C1 segment of cervical spinal cord (tissue), 14 donors: ENCODE measurements at regions not wholly inside any gene's neighbourhood (a gene's known extent, or its start where the extent isn't known, plus 50 kb on each side); places are given as distances from the start of the nearest gene placed in this dataset.
A peak's percentile ranks its signal among the peaks of the same experiment; 100 is the strongest.
"Not testable (repeated sequence)": the region's sequence is repeated elsewhere in the genome, so short reads cannot be mapped to it uniquely, and the experiment has no call there.

Experiments
- DNase-seq, 14 donors: peaks; one replicate each; lab custom pipeline; 2025; lab: John Stamatoyannopoulos, UW

- no peak for DNase-seq
Measured at GRCh38 chr6:166806217-166806838, 150.0 kb downstream of the RNASET2 start.

GRCh38 chr6:166803471-166803870 lies 152.9 kb downstream of the RNASET2 start:
- DNase-seq: no peak

GRCh38 chr6:166802401-166802800 lies 153.9 kb downstream of the RNASET2 start:
- DNase-seq: peak in 1 of 14 donors; percentile 24

GRCh38 chr6:166800137-166800536 lies 156.2 kb downstream of the RNASET2 start:
- peak in 2 of 14 donors; percentile 12 to 71 for DNase-seq

GRCh38 chr6:166798652-166799051 lies 157.7 kb downstream of the RNASET2 start:
- no peak for DNase-seq

- DNase-seq: no peak
Measured at GRCh38 chr6:166796610-166797009, 159.7 kb downstream of the RNASET2 start.

GRCh38 chr6:166795879-166796278 lies 160.5 kb downstream of the RNASET2 start:
- no peak for DNase-seq

GRCh38 chr6:166790808-166791207 lies 163.8 kb upstream of the RPS6KA2 start:
- not testable (repeated sequence) for DNase-seq

- not testable (repeated sequence) for DNase-seq
Measured at GRCh38 chr6:166788846-166789529, 161.9 kb upstream of the RPS6KA2 start.

- no peak for DNase-seq
Measured at GRCh38 chr6:166786704-166787293, 159.7 kb upstream of the RPS6KA2 start.

- DNase-seq: no peak
Measured at GRCh38 chr6:166785131-166785530, 158.1 kb upstream of the RPS6KA2 start.

- DNase-seq: no peak
Measured at GRCh38 chr6:166784691-166785090, 157.6 kb upstream of the RPS6KA2 start.

- no peak for DNase-seq
Measured at GRCh38 chr6:166782520-166782919, 155.5 kb upstream of the RPS6KA2 start.

- DNase-seq: no peak
Measured at GRCh38 chr6:166781331-166781730, 154.3 kb upstream of the RPS6KA2 start.

GRCh38 chr6:166779963-166780683 lies 153.1 kb upstream of the RPS6KA2 start:
- DNase-seq: no peak

- no peak for DNase-seq
Measured at GRCh38 chr6:166779381-166779780, 152.3 kb upstream of the RPS6KA2 start.

GRCh38 chr6:166778776-166779175 lies 151.7 kb upstream of the RPS6KA2 start:
- no peak for DNase-seq

GRCh38 chr6:166778046-166778445 lies 151.0 kb upstream of the RPS6KA2 start:
- no peak for DNase-seq

GRCh38 chr6:166777096-166777630 lies 150.1 kb upstream of the RPS6KA2 start:
- no peak for DNase-seq

GRCh38 chr6:166776571-166776970 lies 149.5 kb upstream of the RPS6KA2 start:
- DNase-seq: no peak

GRCh38 chr6:166775923-166776220 lies 148.8 kb upstream of the RPS6KA2 start:
- DNase-seq: no peak
